ENCODE measurements at regions not wholly inside any gene's neighbourhood (a gene's known extent, or its start where the extent isn't known, plus 50 kb on each side); places are given as distances from the start of the nearest gene placed in this dataset.
"Not testable (repeated sequence)": the region's sequence is repeated elsewhere in the genome, so short reads cannot be mapped to it uniquely, and the experiment has no call there.

GRCh38 chr18:35826477-35826876 lies 146.0 kb upstream of the RMP24 start:
- no peak for DNase-seq

GRCh38 chr18:35827275-35827902 lies 145.1 kb upstream of the RMP24 start:
- DNase-seq = no peak

- DNase-seq = no peak
Observed at GRCh38 chr18:35827903-35828275, 144.6 kb upstream of the RMP24 start.

- no peak for DNase-seq
Observed at GRCh38 chr18:35828591-35828990, 143.9 kb upstream of the RMP24 start.

GRCh38 chr18:35835366-35835765 lies 137.1 kb upstream of the RMP24 start:
- DNase-seq = no peak

- DNase-seq = no peak
Observed at GRCh38 chr18:35835833-35836232, 136.6 kb upstream of the RMP24 start.

GRCh38 chr18:35836932-35837331 lies 135.5 kb upstream of the RMP24 start:
- no peak for DNase-seq

GRCh38 chr18:35837922-35838496 lies 134.5 kb upstream of the RMP24 start:
- no peak for DNase-seq

GRCh38 chr18:35841283-35841682 lies 131.2 kb upstream of the RMP24 start:
- no peak for DNase-seq

- no peak for DNase-seq
Observed at GRCh38 chr18:35842536-35842935, 129.9 kb upstream of the RMP24 start.

GRCh38 chr18:35848321-35848720 lies 124.2 kb upstream of the RMP24 start:
- not testable (repeated sequence) for DNase-seq

- DNase-seq = not testable (repeated sequence)
Observed at GRCh38 chr18:35849241-35849640, 123.2 kb upstream of the RMP24 start.

GRCh38 chr18:35851286-35851970 lies 121.1 kb upstream of the RMP24 start:
- no peak for DNase-seq

- DNase-seq = no peak
Observed at GRCh38 chr18:35852786-35853185, 119.7 kb upstream of the RMP24 start.

GRCh38 chr18:35854095-35854494 lies 118.4 kb upstream of the RMP24 start:
- no peak for DNase-seq

- no peak for DNase-seq
Observed at GRCh38 chr18:35856178-35856577, 116.3 kb upstream of the RMP24 start.

GRCh38 chr18:35856721-35857120 lies 115.8 kb upstream of the RMP24 start:
- not testable (repeated sequence) for DNase-seq

- not testable (repeated sequence) for DNase-seq
Observed at GRCh38 chr18:35857581-35857980, 114.9 kb upstream of the RMP24 start.

- DNase-seq = no peak
Observed at GRCh38 chr18:35861367-35862118, 110.9 kb upstream of the RMP24 start.

GRCh38 chr18:35862119-35862640 lies 110.3 kb upstream of the RMP24 start:
- DNase-seq = no peak

- no peak for DNase-seq
Observed at GRCh38 chr18:35864916-35865315, 107.6 kb upstream of the RMP24 start.

GRCh38 chr18:35868915-35869314 lies 103.6 kb upstream of the RMP24 start:
- DNase-seq = no peak

GRCh38 chr18:35871337-35871736 lies 101.1 kb upstream of the RMP24 start:
- DNase-seq = no peak

Data from left kidney (tissue), 1 donor.